Stimulated activated naive CD8-positive, alpha-beta T cell treated with anti-CD3 and anti-CD28 coated beads, Interleukin-15, amount 100 ng/mL, for 72 hours (primary cell): ENCODE measurements at regions not wholly inside any gene's neighbourhood (a gene's known extent, or its start where the extent isn't known, plus 50 kb on each side); places are given as distances from the start of the nearest gene placed in this dataset.
"Not testable (repeated sequence)": the region's sequence is repeated elsewhere in the genome, so short reads cannot be mapped to it uniquely, and the experiment has no call there.

Experiments used
- ATAC-seq: fragments of 150-1000 bp; cut with Tn5 transposase; 2 replicates; pipeline ENCODE4 v1.10.0; 2021; ENCODE audit warnings: mild to moderate bottlenecking, moderate library complexity
- DNase-seq, 2 donors: peaks; one replicate each; pipeline ENCODE4 v3.0.0; 2021 to 2022
- H3K27ac Mint-ChIP-seq, 2 donors: one replicate each; pipeline ENCODE4 v1.8.0; 2022; ENCODE audit warnings: mild to moderate bottlenecking in 2 of 2, mixed read lengths in 2 of 2, moderate library complexity in 2 of 2
- H3K27me3 Mint-ChIP-seq: one replicate; pipeline ENCODE4 v1.8.0; 2022; ENCODE audit warnings: mixed read lengths
- H3K4me1 Mint-ChIP-seq: one replicate; pipeline ENCODE4 v1.8.0; 2022; ENCODE audit warnings: mild to moderate bottlenecking, mixed read lengths
- H3K4me3 Mint-ChIP-seq, 2 donors: one replicate each; pipeline ENCODE4 v1.8.0; 2022; ENCODE audit warnings: mild to moderate bottlenecking in 2 of 2, mixed read lengths in 2 of 2, moderate library complexity in 1 of 2
- H3K9me3 Mint-ChIP-seq, 2 donors: one replicate each; pipeline ENCODE4 v1.8.0; 2022; ENCODE audit warnings: mixed read lengths in 2 of 2

DNA sequence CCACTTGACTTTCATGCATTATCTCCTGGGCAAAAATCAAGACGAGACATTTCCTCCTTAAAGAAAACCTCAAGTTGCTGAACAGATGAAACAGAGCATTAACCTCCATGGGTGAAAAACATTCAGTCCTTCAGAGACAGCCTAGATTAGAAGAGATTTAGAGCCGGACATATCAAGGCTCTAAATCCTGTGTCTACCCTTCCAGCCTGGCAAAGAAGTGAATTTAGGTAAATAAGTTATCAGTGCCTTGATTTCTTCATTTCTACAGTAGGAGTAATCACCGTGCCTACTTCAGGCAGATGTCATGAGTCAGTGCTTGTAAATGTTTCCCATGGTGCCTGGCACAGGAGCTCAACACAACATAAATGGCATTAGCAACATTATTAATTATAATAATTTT is 159.3 kb upstream of the PRICKLE2 start:
- ATAC-seq (no peak), DNase-seq (no peak)
- Mint-ChIP-seq H3K9me3 (no peaks in the 10 kb centered on the region), H3K27me3 (peaks cover 8% of the 10 kb centered on the region), H3K27ac (no peak overlapping the region), H3K4me1 (no peaks in the 10 kb centered on the region), H3K4me3 (no peak overlapping the region)

DNA sequence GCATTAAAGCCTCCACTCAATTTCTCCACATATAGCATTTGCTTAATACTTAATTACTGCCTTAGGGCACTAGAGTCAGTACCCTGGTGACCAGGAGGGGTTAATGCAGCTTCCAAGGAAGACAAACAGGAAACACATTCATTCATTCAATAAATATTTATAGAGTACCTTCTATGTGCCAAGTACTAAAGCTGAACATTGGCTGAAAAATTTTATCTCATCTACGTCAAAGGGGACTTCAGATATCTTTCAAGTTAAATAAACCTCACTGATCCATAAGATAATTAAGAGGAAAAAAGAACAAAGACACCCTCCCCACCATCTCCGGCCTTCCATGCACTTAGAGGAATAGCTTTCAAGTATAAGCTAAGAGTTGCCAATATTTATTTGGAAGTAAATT is 156.9 kb upstream of the PRICKLE2 start:
- H3K4me1 Mint-ChIP-seq = no peaks in the 10 kb centered on the region
- peaks cover under 1% of the 10 kb centered on the region for H3K27me3 Mint-ChIP-seq
- H3K4me3 Mint-ChIP-seq = no peak overlapping the region
- no peak for ATAC-seq
- no peak overlapping the region for H3K27ac Mint-ChIP-seq
- no peak for DNase-seq
- no peaks in the 10 kb centered on the region for H3K9me3 Mint-ChIP-seq

DNA sequence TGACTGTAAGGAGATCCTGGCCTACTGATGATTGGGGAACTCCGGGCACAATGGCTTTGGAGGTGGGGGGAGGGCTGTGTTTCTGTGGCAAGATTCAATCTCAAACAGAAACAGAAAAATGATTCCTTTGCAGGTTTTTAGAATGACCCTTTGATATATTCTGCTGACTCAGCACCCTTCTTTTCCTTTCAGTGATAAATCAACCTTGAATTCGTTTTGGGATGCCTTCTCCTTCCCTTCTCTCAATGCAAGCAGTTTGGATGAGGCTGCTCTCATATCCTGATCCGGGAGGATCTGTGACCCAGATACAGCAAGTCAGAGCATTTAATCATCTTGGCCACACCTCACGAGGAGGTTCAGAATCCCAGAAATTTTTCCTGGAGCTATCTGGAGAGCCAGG is 156.1 kb upstream of the PRICKLE2 start:
- Mint-ChIP-seq H3K27me3 (no peaks in the 10 kb centered on the region), H3K9me3 (no peaks in the 10 kb centered on the region), H3K4me3 (no peak overlapping the region), H3K4me1 (no peaks in the 10 kb centered on the region), H3K27ac (no peak overlapping the region)
- DNase-seq = no peak
- ATAC-seq = no peak

DNA sequence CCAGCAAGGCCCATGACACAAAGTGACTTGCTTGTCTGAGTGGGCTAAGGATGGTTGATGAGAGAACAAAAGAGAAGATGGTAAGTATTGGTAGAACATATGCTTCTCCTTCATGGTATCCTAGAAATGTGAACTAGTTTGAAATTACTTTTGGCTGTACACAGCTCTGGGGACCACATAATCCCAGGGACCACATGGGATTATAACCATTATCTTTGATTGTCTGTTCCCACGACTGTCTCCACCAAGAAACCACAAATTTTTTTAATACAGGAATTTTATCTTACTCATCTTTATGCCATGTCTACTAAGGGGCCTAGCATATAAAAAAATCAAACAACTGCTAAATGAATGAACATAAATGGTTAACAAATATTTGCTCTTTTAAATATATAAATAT is 155.3 kb upstream of the PRICKLE2 start:
- DNase-seq (no peak), ATAC-seq (no peak)
- Mint-ChIP-seq H3K27me3 (no peaks in the 10 kb centered on the region), H3K4me1 (no peaks in the 10 kb centered on the region), H3K27ac (no peak overlapping the region), H3K9me3 (no peaks in the 10 kb centered on the region), H3K4me3 (no peak overlapping the region)

DNA sequence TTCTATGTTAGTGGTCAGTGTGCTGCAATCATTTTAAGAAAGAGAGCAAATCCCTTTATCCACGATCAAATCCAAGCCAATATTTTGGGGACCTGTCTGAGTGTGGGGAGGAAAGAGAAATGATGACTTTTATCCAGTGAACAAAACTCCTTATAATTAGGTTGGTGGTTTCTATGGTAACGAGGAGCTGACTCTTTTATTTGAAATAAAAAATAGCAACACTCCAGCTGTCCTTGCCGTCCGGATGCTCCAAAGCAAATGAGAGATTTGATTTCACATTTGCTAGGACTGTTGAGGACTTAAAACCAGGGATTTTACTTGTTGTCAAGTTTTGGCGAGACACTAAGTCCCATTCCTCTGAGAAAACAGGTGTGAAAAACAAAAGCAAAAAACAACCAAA is 154.0 kb upstream of the PRICKLE2 start:
- no peak for ATAC-seq

DNA sequence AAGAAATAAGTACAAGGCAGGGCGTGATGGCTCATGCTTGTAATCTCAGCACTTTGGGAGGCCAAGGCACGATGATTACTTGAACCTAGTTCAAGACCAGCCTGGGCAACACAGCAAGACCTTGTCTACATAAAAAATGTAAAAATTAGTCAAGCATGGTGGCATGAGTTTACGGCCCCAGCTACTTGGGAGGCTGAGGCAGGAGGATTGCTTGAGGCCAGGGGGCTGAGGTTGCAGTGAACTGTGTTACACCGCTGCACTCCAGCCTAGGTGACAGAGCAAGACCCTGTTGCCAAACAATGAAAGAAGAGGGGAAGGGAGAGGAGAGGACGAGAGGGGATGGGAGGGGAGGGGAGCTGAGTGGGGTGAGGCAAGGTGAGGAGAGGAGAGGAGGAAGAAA is 152.7 kb upstream of the PRICKLE2 start:
- Mint-ChIP-seq H3K27me3 (no peaks in the 10 kb centered on the region), H3K4me1 (no peaks in the 10 kb centered on the region), H3K4me3 (no peak overlapping the region), H3K27ac (no peak overlapping the region), H3K9me3 (peaks cover 0 to 4% of the 10 kb centered on the region in 2 donors)
- DNase-seq = no peak
- ATAC-seq = no peak

More for the DNA sequence above, 154.0 kb upstream of the PRICKLE2 start:
- no peaks in the 10 kb centered on the region for H3K27me3 Mint-ChIP-seq
- H3K9me3 Mint-ChIP-seq = peaks cover 0 to 4% of the 10 kb centered on the region in 2 donors
- H3K4me3 Mint-ChIP-seq = no peak overlapping the region
- no peaks in the 10 kb centered on the region for H3K4me1 Mint-ChIP-seq
- DNase-seq = no peak
- no peak overlapping the region for H3K27ac Mint-ChIP-seq

DNA sequence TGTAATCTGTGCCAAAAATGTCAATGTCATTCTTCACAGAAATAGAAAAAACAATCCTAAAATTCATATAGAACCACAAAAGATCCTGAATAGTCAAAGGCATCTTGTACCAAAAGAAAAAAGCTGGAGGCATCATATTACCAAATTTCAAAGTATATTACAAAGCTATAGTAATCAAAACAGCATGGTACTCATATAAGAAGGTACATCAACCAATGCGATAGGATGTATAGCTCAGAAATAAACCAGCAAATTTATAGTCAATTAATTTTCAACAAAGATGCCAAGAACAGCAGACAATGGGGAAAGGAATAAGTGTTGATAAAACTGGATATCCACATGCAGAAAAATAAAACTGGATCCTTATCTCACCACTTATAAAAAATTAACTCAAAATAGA is 150.5 kb upstream of the PRICKLE2 start:
- no peak overlapping the region for H3K4me3 Mint-ChIP-seq
- no peak for DNase-seq
- no peak overlapping the region for H3K27ac Mint-ChIP-seq
- peaks cover 0 to 4% of the 10 kb centered on the region in 2 donors for H3K9me3 Mint-ChIP-seq
- no peaks in the 10 kb centered on the region for H3K4me1 Mint-ChIP-seq
- peaks cover 2% of the 10 kb centered on the region for H3K27me3 Mint-ChIP-seq
- no peak for ATAC-seq

DNA sequence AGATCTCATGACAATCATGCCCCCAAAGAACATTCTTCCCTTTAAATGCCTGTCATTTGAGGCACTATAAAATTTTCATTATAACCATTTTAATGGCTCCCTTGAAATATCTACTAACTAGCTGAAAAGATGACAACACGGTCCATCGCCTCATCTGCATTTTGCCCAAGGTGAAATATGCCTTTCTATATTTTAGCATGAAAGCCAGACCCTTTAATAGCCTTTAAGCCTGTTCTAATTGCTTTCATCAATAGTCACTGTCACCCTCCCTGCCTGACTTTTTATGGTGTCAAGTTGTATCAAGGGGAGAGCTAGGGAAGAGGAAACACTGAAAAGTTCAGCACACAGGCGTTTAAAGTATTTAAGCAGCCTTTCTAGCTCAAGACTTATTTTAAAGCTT is 144.1 kb upstream of the PRICKLE2 start:
- H3K4me3 Mint-ChIP-seq = no peak overlapping the region
- H3K27ac Mint-ChIP-seq = no peak overlapping the region
- H3K4me1 Mint-ChIP-seq = no peaks in the 10 kb centered on the region
- no peak for ATAC-seq
- H3K9me3 Mint-ChIP-seq = peaks cover 0 to 7% of the 10 kb centered on the region in 2 donors
- peaks cover 27% of the 10 kb centered on the region for H3K27me3 Mint-ChIP-seq
- DNase-seq = no peak

DNA sequence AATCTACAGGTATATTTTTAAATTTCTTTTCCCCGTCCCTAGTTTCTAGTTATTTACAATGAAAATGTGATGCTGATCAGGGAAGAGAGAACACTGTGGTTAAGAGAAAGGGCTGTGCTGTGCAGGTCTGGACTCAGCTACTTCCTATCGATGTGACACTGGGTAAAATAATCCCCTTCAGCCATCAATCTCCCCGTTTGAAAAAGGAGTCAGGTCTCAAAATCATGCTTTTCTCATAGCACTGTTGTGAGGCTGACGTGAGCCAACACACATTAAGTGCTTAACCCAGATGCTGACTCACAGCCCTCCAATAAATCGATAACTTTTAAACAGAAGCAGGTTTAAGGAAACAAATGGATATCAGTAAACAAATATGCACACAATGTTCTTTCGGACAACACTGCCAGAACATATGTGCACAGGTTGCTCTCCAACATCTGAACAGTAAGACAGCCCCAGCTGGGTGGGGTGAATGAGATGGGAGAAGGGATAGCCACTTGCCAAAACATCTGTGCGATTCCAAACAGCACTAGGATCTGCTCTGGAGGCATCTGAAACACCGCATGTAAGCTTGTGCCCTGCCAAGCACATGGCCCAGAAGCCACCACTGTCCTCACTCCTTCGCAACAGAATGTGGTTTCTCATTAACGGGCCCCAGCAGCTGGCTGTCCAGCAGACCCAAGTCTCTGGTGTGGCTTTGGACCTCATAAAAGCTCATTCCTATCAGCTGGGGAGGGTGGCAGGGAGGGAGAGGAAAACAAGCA is 143.2 kb upstream of the PRICKLE2 start:
- DNase-seq = no peak
- H3K4me3 Mint-ChIP-seq = no peak overlapping the region
- H3K27ac Mint-ChIP-seq = no peak overlapping the region
- no peaks in the 10 kb centered on the region for H3K4me1 Mint-ChIP-seq
- peaks cover 0 to 7% of the 10 kb centered on the region in 2 donors for H3K9me3 Mint-ChIP-seq
- peaks cover 27% of the 10 kb centered on the region for H3K27me3 Mint-ChIP-seq
- ATAC-seq = no peak

DNA sequence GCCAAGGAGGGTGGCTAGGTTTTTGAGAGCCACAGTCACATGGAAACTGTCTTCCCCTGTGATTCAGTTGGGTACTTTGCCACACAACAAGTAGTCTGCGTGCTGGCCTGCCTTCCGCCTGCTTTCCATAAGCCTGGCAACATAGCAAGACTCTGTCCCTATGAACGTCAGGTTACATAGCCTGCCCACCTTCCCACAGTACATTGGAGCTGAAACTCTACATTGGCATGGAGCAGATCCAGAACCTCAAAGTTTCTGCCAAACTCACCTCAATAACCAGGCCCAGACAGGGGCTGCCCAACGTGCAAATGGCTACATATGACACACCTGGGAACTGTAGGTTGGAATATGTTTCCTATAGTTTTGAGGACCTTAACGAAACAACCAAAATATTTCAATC is 140.6 kb upstream of the PRICKLE2 start:
- Mint-ChIP-seq H3K4me1 (no peaks in the 10 kb centered on the region), H3K27me3 (peaks cover 32% of the 10 kb centered on the region), H3K4me3 (no peak overlapping the region), H3K9me3 (peaks cover 0 to 7% of the 10 kb centered on the region in 2 donors), H3K27ac (no peak overlapping the region)
- no peak for DNase-seq
- ATAC-seq = no peak

DNA sequence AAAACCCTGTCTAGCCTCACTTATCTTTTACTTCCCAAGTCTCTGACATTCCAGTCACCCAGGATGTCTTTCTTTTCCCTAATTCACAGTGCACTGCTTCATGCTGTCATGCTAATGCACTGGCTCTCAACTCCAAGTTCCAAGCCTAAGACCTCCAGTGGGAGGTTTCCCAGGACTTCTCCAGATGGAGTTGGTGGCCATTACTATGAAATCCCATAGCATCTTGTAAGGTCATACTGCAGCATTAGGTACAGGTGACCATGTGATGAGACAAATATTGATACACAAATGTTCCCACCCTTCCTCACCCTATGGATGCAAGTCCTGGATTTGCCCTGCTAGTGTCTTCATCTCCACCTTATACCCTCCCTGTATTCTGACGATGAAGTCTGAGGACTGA is 138.6 kb upstream of the PRICKLE2 start:
- no peak for ATAC-seq
- Mint-ChIP-seq H3K4me1 (no peaks in the 10 kb centered on the region), H3K4me3 (no peak overlapping the region), H3K27me3 (peaks cover 32% of the 10 kb centered on the region), H3K27ac (no peak overlapping the region), H3K9me3 (no peaks in the 10 kb centered on the region)
- no peak for DNase-seq

DNA sequence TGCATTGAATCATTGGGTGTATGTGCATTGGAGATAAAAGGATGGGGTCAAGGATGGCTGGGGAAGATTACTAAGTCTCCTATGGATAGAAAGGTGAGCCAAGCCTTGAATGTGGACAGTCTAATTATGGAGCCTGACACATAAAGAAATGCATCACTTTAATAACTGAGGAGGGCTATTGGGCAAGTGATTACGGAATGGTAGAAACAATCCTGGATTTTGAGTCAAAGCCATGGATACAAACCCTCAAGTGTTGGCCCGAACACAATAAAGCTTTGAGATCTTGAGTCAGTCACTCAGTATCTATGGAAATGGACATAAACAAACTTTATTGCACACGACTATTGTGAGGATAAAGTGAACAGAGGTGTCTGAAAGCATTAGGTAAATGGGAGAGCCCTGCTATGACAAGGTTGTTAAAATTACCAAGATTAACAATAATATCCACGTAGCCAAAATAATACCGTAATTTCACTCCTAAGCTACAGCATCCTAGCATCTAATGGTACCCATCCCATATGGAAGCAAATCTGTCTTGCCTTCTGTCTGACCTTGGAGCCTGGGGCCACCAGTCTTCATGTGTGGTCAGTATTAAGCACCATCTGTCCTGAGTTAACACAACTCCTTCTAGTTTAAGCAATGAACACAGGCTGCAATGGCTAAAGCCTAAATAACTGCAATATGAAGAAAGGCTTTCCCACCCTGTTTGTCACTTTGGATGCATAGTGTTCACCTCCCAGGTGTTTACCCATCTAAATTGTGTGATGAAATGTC is 136.9 kb upstream of the PRICKLE2 start:
- ATAC-seq (no peak), DNase-seq (no peak)
- H3K4me1 Mint-ChIP-seq = peaks cover 11% of the 10 kb centered on the region
- no peak overlapping the region for H3K4me3 Mint-ChIP-seq
- peaks cover 25% of the 10 kb centered on the region for H3K27me3 Mint-ChIP-seq
- no peaks in the 10 kb centered on the region for H3K9me3 Mint-ChIP-seq
- no peak overlapping the region for H3K27ac Mint-ChIP-seq

DNA sequence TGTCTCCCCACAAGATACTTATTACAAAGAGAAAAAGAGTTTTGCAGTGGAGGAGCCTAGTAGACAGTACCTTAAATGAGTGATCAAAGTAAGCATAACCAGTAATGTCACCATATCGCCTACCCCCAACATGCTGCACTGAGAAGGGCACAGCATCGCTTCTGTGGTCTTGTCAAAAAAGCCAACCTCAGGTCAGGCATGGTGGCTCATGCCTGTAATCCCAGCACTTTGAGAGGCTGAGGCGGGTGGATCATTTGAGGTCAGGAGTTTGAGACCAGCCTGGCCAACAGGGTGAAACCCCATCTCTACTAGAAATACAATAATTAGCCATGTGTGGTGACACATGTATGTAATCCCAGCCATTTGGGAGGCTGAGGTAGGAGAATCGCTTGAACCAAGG is 135.8 kb upstream of the PRICKLE2 start:
- not testable (repeated sequence) for DNase-seq, H3K4me3 Mint-ChIP-seq, H3K9me3 Mint-ChIP-seq, ATAC-seq, H3K27ac Mint-ChIP-seq
- Mint-ChIP-seq H3K4me1 (peaks cover 13% of the 10 kb centered on the region), H3K27me3 (peaks cover 20% of the 10 kb centered on the region)

DNA sequence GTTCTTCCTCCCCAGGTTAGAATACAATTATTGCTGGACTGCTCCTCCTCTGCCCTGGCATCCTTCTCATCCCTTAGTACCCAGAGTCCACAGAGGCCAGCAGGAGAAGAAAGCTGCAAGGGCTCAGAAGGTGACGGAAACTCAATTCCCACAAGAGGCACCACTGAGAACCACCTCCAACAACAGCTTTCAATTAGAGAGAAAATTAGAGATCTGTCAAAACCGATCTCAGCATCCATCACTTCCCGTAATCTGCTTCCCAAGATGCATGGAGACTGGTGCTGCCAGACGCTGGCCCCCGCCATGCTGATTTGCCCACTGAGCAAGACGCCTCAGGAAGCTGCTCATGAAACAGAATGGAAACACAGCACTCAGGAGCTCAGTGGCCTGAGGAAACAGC is 135.0 kb upstream of the PRICKLE2 start:
- peaks cover 21% of the 10 kb centered on the region for H3K4me1 Mint-ChIP-seq
- H3K4me3 Mint-ChIP-seq = no peak overlapping the region
- no peak overlapping the region for H3K27ac Mint-ChIP-seq
- H3K27me3 Mint-ChIP-seq = peaks cover 20% of the 10 kb centered on the region
- no peak for DNase-seq
- H3K9me3 Mint-ChIP-seq = no peaks in the 10 kb centered on the region
- ATAC-seq = no peak

DNA sequence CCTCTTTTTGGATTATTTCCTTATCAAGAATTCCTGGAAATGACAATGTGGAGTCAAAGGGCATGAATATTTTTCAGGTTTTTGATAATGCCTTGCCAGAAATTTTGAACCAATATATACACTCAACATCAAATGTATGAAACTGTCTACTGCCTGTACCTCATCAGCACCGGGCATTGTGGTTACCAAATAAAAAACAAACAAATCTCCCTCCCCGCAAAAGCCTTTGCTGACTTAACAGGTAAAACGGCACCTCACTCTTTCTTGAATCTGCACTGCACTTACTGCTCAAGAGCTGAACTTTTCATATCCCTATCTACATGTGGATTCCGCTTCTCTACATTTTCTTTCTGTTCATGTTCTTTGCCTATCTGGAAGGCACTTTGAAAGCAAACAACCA is 134.5 kb upstream of the PRICKLE2 start:
- DNase-seq (no peak), ATAC-seq (no peak)
- Mint-ChIP-seq H3K27ac (no peak overlapping the region), H3K27me3 (peaks cover 20% of the 10 kb centered on the region), H3K4me3 (no peak overlapping the region), H3K4me1 (peaks cover 26% of the 10 kb centered on the region), H3K9me3 (no peaks in the 10 kb centered on the region)

DNA sequence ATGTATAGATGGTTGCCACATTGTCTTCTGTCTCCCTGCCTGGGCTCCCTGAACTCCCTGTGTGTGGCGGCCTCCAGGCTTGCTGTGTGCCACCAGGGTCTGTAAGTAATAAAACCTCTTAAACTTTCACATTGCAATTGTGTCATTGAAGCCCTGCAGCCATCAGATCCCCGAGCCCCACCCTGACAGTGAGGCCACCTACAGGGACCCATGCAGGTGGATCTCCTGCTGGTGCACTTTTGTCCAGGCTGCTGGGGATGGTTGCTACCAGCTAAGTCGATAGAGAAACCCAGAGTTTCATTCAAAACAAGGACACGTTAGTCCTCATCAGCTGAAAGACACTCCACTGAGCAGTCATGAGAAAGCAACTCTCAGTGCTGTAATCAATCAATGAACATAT is 133.6 kb upstream of the PRICKLE2 start:
- Mint-ChIP-seq H3K4me1 (peaks cover 27% of the 10 kb centered on the region), H3K9me3 (no peaks in the 10 kb centered on the region), H3K4me3 (no peak overlapping the region), H3K27ac (no peak overlapping the region), H3K27me3 (peaks cover 20% of the 10 kb centered on the region)
- no peak for DNase-seq
- no peak for ATAC-seq
